RCC 7860 (cell line): ENCODE measurements at regions not wholly inside any gene's neighbourhood (a gene's known extent, or its start where the extent isn't known, plus 50 kb on each side); places are given as distances from the start of the nearest gene placed in this dataset.
"Not testable (repeated sequence)": the region's sequence is repeated elsewhere in the genome, so short reads cannot be mapped to it uniquely, and the experiment has no call there.

ENCODE experiments used
- DNase-seq: peaks from one replicate; pipeline ENCODE4 v3.0.0-alpha.2; 2015; ENCODE audit warnings: low spot score
- FAIRE-seq: peaks from 2 replicates; lab custom pipeline; 2012; peaks lifted over from hg19 to GRCh38; lab: Jason Lieb, UNC

DNA sequence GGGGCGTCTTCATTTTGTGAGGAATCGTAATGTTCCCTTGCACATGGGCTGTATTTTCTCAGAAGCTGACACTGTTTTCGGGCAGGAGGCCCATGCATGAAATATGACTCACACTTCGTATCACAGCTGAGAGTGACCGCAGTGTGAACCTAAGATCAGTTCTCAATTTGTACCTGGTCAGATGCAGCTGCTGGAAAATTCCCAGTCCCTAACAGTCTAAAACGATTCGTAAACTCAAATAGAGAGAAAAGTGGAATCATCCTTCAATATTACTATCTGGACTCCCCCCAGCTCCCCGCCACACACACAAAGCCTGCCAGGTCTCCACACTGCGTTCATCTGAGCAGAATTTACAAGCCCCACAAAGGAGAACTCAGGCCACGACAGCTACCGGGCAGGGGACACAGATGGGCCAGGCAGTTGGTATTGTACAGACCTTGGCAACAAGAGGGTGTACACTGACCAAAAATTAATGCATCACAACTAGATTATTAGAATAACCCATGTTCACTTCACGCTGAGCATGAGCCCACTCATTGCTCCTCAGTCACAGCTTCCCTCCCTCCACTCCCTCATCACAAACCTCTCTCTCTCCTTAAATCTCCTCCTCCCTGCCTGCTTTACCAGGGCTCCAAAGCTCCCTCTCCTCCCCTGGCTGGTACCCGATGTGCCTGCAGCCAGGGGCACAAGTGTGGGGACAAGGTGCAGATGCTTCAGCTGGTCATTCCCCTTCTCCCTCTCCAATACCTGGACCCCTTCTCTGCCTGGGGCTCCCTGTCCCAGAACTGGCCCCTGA lies 488.4 kb downstream of the PREX1 start:
- DNase-seq (peak; percentile 67), FAIRE-seq (peak; percentile 94)

DNA sequence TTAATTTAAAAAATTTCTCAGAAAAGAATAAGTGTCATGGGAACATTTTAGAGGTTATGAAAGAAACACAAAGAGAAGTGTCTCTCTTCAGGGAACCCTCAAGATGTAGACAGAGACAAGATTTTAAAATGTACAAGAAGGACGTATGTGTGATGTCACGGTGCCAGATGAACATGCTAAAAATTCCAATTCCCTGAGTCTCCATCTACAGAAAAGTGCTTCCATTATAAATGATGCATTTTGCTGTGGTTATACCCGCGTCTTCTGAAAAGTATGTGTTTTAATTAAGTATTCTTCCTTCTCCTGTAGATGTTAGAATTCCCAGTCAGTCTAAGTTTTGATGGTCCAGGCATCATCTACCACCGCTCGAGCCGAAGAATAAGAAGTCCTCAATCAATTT lies 489.1 kb downstream of the PREX1 start:
- DNase-seq (no peak), FAIRE-seq (no peak)

DNA sequence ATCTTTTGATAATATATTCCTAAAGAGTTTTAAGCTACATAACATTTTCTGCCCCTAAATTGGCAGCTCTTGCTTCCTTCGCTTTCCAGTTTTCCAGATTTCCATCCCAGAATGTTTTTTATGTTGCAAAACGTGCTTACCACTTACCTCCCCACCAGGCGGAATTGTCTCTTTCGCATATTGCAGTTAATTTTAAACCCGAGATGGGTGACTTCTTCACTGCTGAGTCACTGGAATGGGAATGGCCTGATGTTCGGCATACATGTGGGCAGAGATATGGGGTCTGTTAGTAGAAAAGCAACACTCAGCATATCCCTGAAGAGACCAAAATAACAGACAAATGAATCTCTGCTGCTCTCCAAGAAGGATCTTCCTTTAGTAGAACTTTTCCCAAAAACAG lies 491.2 kb downstream of the PREX1 start:
- peak; percentile 92 for FAIRE-seq
- DNase-seq: peak; percentile 62

DNA sequence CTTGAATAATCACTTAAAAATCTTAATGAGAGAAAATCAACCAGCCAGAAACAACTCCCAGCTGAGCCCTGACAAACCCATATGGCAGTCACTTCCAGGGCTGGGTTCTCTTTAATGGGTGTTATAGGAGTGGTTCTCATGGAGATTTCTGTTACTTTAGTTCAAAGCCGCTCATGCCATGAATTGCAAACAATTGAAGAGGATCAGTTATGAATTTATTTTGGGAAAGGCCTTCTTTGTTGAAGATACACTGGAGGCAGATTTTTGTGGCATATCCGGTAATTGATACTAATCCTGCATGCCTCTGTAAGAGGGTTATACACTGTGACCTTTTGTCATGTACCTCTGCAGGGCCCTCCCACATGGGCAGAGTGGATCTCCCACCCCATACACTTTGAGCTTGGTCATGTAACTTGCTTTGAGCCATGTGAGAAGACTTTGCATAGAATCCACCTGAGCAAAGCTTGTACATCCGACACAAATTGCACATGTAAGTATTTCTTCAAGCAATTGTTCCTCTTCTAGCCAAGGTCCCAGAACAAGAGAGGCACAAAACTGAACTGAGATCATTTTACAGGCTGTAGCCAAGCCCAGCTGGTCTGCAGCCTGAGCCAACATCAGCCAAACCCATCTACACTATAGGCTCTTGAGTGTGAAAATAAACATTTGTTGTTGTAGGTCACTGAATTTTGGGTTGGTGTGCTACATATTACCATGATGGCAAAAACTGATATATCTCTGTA lies 492.3 kb downstream of the PREX1 start:
- no peak for FAIRE-seq
- no peak for DNase-seq

DNA sequence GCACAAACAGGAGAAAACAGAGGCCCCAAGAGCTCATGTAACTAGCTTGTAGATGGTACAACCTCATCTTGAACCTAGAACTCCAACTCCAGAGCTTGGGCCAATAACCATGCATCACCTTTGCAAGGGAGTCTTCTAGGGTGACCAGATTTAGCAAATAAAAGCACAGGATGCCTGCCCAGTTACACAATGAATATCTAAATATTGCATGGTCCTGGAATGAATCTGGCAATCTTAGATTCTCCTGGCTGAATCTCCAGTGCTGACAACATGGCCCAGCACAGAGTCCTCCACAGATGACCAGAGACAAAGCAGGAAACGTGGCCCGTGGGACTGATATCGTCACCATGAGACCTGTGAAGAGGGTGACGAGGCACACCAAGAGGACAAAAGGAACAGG lies 494.1 kb downstream of the PREX1 start:
- DNase-seq: no peak
- FAIRE-seq: no peak

DNA sequence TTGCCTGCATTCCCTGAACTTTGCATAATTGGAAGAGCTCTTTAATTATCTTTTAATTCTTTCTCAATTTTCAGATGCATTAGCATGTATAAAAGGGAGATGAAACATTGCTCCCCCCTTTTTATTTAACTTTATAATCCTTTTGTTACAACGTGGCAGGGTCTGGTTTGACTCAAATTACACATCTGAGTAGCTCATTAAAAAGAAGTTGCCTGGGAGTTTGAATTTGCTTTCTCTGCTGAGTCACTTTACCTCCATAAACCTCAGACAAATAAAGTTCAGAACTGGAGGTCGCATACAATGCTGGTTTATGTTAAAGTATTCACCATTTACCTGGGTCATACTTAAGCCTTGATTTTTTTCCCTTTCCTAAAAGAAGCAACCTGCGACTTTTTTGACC lies 495.2 kb downstream of the PREX1 start:
- peak; percentile 65 for FAIRE-seq

DNA sequence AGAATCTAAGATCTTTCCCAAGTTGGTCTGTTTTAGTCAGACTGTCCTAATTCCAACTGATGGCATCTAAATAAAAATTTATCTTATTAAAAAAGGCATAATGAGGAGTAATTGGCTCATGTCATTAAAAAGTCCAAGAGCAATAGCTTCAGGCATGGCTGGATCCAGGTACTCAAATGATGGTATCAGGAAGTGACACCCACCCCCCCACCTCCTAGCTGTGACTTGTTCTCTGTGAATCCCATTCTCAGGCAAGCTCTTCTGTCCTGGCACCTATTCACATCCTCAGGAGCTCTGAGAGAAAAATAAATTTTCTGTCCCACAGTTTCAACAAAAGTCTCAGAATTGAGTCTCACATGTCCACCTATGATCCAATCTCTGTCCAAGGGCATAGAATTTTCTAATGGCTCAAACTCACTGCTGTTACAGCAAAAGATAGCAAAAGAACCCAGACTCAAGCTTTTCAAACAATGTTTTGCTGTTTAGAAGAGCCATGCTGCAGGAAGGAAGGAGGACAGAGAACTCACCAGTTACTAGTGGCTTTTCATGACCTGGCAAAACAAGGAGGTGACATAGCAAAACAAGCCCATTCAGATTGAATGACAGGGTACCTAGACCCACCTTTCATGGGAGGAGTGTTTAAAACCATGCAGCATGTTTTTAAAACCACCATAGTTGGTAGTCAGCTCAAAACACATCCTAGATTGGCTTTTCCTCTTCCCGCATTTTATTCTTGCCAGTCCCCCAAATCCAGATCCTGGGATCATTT lies 496.1 kb downstream of the PREX1 start:
- DNase-seq (no peak), FAIRE-seq (no peak)

More for the DNA sequence above, 495.2 kb downstream of the PREX1 start:
- DNase-seq: no peak

DNA sequence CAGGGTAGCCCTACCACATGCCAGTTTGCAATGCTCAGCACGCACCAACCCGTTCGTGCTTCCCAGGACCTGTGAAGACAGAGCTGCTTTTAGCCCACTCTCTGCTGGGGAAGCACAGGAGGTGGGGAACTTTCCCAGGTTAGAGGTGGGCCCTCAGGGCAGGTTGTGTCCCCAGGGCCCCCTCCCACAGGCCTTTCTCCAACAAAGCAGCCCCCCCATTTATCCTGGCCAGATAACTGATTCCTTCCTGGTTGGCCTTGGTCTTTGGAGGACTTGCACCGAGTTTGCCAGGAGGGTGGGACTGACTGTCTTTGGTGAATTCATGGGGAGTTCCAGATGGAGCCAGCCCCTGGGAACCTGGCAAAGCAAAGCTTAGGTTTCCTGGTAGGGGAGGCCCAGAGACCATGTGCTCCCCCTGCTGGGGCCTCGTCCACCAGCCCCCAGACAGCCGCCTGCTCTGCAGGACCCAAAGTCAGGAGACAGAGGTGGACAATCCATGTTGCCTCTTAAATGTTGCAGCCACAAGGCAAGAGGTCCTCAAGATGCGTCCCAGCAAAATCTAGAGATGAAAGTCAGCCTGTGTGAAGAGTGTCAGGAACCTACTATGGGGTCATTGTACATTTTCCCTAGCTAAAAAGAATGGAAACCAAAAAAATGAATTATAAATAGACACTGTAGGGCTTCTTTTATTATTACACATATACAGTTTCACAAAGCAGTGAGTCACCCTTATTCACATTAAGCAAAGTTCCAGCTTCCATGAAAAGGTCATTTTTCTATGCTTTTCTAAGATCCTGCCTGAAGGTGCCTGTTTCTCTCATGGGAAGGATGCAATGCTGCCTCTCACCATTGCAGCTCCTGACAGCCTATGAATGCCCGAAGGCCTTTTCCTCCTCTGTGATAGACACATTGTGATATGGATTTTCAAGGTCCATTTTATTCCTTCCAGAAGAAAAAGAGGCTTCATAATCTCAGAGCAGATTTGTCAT lies 497.8 kb downstream of the PREX1 start:
- DNase-seq (no peak), FAIRE-seq (no peak)

DNA sequence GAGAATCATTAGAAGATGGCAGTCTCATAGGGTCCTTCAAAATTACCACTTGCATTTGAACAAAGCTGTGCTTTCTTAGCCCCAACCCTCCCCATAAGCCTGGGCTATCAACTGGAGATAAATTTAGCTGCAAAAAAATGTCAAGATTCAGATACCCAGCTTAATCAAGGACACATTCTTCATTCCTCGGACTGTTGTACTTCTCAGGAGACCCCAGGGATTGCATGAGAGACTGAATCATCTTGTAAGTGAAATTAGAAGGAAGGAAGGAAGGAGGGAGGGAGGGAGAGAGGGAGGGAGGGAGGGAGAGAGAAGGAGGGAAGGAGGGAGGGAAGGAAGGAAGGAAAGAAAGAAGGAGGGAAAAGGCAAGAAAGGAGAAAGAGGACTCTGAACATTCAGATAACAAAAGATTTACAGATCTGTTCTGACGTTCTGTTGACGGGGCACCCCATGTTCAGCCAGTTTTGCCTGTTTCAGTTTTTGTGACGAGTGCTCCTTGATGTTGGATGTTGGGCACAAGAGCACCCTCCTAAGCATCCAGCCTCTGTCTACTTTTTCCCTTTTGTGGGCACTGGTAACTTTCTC lies 498.7 kb downstream of the PREX1 start:
- FAIRE-seq (no peak), DNase-seq (no peak)

DNA sequence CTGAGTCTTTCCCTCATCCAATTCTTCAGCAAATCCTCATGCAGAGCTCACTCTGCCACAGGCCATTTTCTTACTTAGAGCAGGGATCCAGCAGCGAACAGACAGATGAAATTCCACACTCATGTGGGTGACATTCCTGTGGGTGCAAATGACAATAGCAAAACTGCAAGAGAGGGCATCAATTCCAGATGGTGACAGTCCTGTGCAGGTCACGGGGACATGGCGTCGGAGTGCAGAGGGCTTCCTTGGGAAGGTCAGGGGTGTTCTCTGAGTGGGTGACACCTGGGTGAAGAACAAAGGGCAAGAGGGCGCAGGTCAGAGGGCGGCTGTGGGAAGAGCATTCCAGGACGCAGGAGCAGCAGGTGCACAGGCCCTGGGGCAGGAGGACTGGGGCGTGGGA lies 500.0 kb downstream of the PREX1 start:
- not testable (repeated sequence) for FAIRE-seq, DNase-seq

DNA sequence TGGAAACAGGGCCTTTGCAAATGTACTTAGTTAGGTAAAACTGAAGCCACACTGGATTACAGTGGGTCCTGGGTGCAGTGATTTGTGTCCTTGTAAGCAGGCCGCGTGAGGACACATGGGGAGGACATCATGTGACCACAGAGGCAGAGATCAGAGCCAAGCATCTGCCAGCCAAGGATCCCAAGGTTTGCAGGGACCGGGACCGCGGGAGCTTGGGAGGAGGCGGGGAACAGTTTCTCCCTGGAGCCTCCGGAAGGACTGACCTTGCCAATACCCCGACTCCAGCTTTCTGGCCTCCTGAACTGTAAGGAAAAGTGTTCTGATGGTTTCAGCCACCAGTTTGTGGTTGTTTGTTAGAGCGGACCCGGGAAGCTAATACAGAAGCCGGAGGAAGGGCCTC lies 500.9 kb downstream of the PREX1 start:
- DNase-seq (no peak), FAIRE-seq (no peak)

DNA sequence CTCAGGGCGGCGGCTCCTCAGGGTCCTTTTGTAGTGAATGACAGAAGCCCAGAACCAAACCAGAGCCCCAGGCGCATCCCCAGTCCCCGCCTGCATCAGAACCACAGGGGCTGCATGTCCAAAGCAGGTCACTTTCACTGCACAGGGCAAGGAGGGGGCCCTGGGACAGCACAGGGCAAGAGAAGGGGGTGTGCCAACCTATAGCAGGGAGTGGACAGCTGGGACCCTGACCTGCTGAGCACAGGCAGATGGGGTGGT lies 501.4 kb downstream of the PREX1 start:
- FAIRE-seq (no peak), DNase-seq (no peak)

DNA sequence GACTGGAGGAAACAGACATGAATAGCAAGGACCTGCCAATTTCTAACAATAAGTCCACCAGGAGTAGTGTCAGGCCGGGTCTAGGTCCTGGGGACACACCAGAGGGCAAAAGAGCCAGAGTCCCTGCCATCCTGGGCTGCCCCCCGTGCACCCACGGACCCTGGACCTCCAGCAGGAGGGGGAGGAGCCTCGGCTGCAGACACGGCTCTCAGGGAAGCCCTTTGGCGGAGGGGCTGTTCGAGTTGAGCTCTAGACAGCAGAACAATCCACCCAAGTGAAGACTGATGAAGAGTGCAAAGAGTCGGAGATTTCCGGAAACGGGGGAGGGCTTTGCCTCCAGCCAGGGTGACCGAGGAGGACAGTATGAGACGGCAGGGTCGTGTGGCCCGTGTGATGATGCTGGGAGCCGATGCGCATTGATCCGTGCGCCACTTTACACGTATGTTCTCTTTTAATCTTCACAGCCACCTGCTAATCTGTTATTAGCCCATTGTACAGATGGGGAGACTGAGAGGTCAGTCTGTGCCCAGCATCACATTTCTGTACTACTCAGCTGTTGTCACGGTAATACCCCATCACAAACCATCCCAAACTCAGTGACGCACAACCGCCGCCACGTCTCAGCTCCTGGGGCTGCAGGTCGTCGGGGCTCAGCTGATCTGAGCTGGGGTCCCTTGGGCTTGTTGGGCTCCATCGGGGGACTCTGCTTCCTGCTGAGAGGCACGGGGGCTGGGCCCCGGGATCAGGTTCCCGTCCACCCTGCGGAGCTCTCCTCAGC lies 502.0 kb downstream of the PREX1 start:
- DNase-seq (no peak), FAIRE-seq (no peak)

DNA sequence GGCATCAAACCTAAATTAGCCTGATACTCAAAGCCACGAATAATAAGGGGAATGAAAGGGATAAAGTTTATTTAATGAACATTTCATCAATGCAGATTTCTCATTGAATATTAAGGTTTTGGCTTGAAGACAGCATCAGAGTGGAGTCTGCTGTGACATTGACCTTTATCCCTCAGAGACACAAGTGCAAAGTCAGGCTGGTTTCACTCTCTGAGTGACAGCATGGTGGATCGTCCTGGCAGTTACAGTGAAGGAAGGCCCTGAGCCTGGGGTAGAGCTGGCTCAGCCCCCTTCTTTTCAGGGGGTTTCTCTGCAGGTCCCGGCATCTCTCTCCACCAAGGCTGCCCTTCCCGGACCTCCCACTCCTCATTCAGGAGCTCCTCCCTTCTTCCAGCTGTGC lies 503.1 kb downstream of the PREX1 start:
- DNase-seq (no peak), FAIRE-seq (no peak)

DNA sequence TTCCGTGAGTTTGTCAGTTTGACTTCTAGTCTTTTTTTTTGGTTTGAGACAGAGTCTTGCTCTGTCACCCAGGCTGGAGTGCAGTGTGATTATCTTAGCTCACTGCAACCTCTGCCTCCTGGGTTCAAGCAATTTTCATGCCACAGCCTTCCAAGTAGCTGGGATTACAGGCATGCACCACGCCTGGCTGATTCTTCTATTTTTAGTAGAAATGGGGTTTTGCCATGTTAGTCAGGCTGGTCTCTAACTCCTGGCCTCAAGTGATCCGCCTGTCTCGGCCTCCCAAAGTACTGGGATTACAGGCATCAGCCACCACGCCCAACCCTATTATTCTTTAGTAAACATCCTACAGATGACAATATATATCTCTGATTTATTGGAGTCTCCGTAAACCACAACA lies 506.5 kb downstream of the PREX1 start:
- FAIRE-seq (no peak), DNase-seq (no peak)

DNA sequence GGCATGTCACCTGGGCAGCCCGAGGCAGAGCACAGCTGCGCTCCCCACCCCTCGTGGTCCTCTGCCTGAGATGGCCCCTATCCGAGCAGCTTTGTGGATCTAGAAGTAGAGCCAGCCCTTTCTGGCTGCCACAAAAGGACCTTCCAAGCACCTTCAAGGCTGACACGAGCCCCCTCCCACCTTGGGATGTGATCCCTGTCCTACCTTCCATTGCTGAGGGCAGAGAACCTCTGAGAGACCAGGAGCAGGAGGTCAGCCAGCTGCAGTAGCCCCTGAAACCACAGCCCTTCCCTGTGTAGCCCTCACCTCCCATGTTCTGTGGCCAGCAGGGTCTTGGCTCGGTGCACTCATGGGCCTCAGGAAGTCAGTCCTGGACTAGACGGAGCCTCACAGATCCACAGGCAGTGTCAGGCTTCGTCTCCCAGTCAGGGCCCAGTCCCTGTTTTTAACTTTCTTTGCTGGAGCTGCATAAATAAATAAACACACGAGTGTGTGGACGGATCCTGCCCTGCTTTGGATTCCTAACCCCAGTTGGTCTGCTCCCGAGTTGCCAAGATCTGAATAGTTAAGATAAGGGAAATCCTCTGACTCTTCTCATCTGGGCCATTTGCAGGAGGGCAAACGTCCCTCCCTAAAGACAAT lies 507.7 kb downstream of the PREX1 start:
- FAIRE-seq: no peak
- no peak for DNase-seq

DNA sequence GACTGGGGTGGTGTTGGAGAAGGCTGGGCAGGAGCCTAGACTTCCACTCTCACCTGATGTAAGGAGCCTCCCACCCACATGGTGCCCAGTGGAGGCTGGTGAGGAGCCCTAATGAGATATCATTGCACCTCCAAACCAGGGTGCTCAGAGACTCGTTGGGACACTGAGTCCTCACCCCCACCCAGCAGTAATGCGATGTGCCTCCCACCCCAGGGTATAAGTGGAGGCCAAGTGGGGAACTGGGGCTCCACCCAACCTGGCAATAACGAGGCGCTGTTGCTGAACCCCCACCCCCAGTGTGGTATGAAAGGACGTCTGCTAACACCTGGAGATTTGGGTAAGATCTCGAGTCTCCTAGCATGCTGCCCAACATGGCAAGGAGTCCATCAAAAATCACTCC lies 510.2 kb downstream of the PREX1 start:
- no peak for FAIRE-seq

DNA sequence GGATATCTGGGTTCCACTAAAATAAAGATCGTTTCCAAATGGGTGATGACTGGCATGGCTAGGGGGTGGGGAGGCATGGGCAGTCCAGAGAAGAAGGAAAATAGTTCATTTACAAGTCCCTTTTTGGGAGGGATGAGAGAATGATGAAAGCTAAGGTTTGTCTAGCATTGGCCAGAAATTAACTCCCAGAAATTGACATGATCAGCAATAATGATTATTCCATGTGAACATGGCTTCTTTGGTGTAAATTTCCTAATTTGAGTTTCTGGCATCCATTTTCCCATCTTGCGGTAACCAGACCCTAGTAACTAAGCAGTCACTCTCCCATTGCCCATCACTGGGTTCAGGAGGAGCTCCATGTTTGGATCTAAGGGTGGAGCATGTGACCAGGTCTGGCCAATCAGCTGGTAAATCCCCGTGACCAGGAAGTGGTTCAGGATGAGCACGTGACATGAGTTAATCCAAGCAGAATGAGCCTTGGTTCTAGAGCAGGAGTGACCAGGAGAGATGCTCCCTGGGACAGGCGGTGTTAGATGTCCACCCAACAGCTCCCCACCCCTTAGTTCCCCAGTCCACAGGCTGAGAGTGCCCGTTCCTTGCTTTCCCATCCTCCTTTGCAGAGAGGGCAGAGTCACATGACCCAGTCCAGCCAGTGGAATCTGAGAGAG lies 512.7 kb downstream of the PREX1 start:
- DNase-seq: no peak
- FAIRE-seq: no peak

More for the DNA sequence above, 510.2 kb downstream of the PREX1 start:
- no peak for DNase-seq

DNA sequence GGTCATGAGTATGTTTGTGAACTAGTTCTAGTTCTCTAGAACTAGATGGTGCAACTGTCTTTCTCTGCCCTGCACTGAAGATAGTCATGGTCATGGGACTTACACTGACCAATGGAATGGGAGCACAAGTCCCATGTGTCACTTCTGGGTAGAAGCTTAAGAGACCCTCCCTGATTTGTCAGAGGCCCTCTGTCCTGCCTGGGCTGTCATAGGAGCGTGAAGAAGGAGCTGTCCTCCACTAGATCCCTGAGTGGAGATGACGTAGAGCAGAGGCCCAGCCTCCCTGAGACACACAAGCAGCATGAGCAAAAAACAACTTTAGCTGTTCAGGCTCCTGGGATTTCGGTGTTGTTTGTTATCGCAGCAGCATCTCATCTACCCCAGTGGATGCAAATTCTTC lies 514.5 kb downstream of the PREX1 start:
- FAIRE-seq (no peak), DNase-seq (no peak)
